ENCODE measurements at regions not wholly inside any gene's neighbourhood (a gene's known extent, or its start where the extent isn't known, plus 50 kb on each side); places are given as distances from the start of the nearest gene placed in this dataset.

GRCh38 chr2:57075226-57075625, 891.4 kb downstream of the CCDC85A start:
- H3K4me3 ChIP-seq (ENCODE audit: insufficient read depth, low read length, poor library complexity, severe bottlenecking) = no peak overlapping the region

GRCh38 chr2:57080035-57080434, 896.2 kb downstream of the CCDC85A start:
- no peak overlapping the region for H3K9ac ChIP-seq (ENCODE audit: low read length)
- no peak overlapping the region for H2AFZ ChIP-seq (ENCODE audit: low read depth, low read length, severe bottlenecking)
- no peak for TF ChIP-seq EZH2phosphoT487 (conservative IDR thresholded peaks at IDR 0.05; ENCODE audit: low read length)
- TF ChIP-seq CTCF (IDR thresholded peaks at IDR 0.05; ENCODE audit: insufficient read depth, low read length, poor library complexity, severe bottlenecking) = no peak
- H3K36me3 ChIP-seq (ENCODE audit: low read length) = no peaks in the 10 kb centered on the region
- no peaks in the 10 kb centered on the region for H3K9me3 ChIP-seq (ENCODE audit: insufficient read depth, low read length)
- H3K4me3 ChIP-seq (ENCODE audit: insufficient read depth, low read length, poor library complexity, severe bottlenecking) = no peak overlapping the region
- no peaks in the 10 kb centered on the region for H4K20me1 ChIP-seq (ENCODE audit: low read depth, low read length)
- no peaks in the 10 kb centered on the region for H3K79me2 ChIP-seq (ENCODE audit: insufficient read depth, low read length)
- no peaks in the 10 kb centered on the region for H3K27me3 ChIP-seq (ENCODE audit: low read length)
- no peak overlapping the region for H3K4me2 ChIP-seq (ENCODE audit: low read depth, low read length, poor library complexity, severe bottlenecking)
- H3K27ac ChIP-seq (ENCODE audit: low read depth, low read length) = no peak overlapping the region
- no peaks in the 10 kb centered on the region for H3K9me2 ChIP-seq (replicated peaks; ENCODE audit: insufficient read depth, low read length)
- H3F3A ChIP-seq (ENCODE audit: insufficient read depth) = no peaks in the 10 kb centered on the region

More at GRCh38 chr2:57075226-57075625, 891.4 kb downstream of the CCDC85A start:
- H3K27ac ChIP-seq (ENCODE audit: low read depth, low read length) = no peak overlapping the region
- no peaks in the 10 kb centered on the region for H3K9me2 ChIP-seq (replicated peaks; ENCODE audit: insufficient read depth, low read length)
- H3K27me3 ChIP-seq (ENCODE audit: low read length) = no peaks in the 10 kb centered on the region
- no peaks in the 10 kb centered on the region for H3F3A ChIP-seq (ENCODE audit: insufficient read depth)
- no peaks in the 10 kb centered on the region for H3K79me2 ChIP-seq (ENCODE audit: insufficient read depth, low read length)
- TF ChIP-seq CTCF (IDR thresholded peaks at IDR 0.05; ENCODE audit: insufficient read depth, low read length, poor library complexity, severe bottlenecking) (no peak), EZH2phosphoT487 (conservative IDR thresholded peaks at IDR 0.05; ENCODE audit: low read length) (no peak)
- H3K9me3 ChIP-seq (ENCODE audit: insufficient read depth, low read length) = no peaks in the 10 kb centered on the region
- H3K9ac ChIP-seq (ENCODE audit: low read length) = no peak overlapping the region
- H2AFZ ChIP-seq (ENCODE audit: low read depth, low read length, severe bottlenecking) = no peak overlapping the region
- no peak overlapping the region for H3K4me2 ChIP-seq (ENCODE audit: low read depth, low read length, poor library complexity, severe bottlenecking)
- H3K36me3 ChIP-seq (ENCODE audit: low read length) = no peaks in the 10 kb centered on the region
- H4K20me1 ChIP-seq (ENCODE audit: low read depth, low read length) = no peaks in the 10 kb centered on the region

- no peaks in the 10 kb centered on the region for H3K27me3 ChIP-seq (ENCODE audit: low read length)
- no peaks in the 10 kb centered on the region for H3K36me3 ChIP-seq (ENCODE audit: low read length)
Observed at GRCh38 chr2:57084697-57085281, 901.0 kb downstream of the CCDC85A start.

More at GRCh38 chr2:57084697-57085281, 901.0 kb downstream of the CCDC85A start:
- H3K9me2 ChIP-seq (replicated peaks; ENCODE audit: insufficient read depth, low read length) = no peaks in the 10 kb centered on the region
- H3K9ac ChIP-seq (ENCODE audit: low read length) = no peak overlapping the region
- H2AFZ ChIP-seq (ENCODE audit: low read depth, low read length, severe bottlenecking) = no peak overlapping the region
- H4K20me1 ChIP-seq (ENCODE audit: low read depth, low read length) = no peaks in the 10 kb centered on the region
- H3K27ac ChIP-seq (ENCODE audit: low read depth, low read length) = no peak overlapping the region
- H3F3A ChIP-seq (ENCODE audit: insufficient read depth) = no peaks in the 10 kb centered on the region
- no peaks in the 10 kb centered on the region for H3K79me2 ChIP-seq (ENCODE audit: insufficient read depth, low read length)
- H3K4me2 ChIP-seq (ENCODE audit: low read depth, low read length, poor library complexity, severe bottlenecking) = no peak overlapping the region
- H3K4me3 ChIP-seq (ENCODE audit: insufficient read depth, low read length, poor library complexity, severe bottlenecking) = no peak overlapping the region
- H3K9me3 ChIP-seq (ENCODE audit: insufficient read depth, low read length) = no peaks in the 10 kb centered on the region
- TF ChIP-seq CTCF (IDR thresholded peaks at IDR 0.05; ENCODE audit: insufficient read depth, low read length, poor library complexity, severe bottlenecking) = no peak
- TF ChIP-seq EZH2phosphoT487 (conservative IDR thresholded peaks at IDR 0.05; ENCODE audit: low read length) = no peak

All from SU-DHL-6 (cell line).